Inflammatory macrophage treated with lipopolysaccharide for 1 hour (primary cell): ENCODE measurements at regions not wholly inside any gene's neighbourhood (a gene's known extent, or its start where the extent isn't known, plus 50 kb on each side); places are given as distances from the start of the nearest gene placed in this dataset.
A peak's percentile ranks its signal among the peaks of the same experiment; 100 is the strongest.
"Not testable (repeated sequence)": the region's sequence is repeated elsewhere in the genome, so short reads cannot be mapped to it uniquely, and the experiment has no call there.

Source experiments
- DNase-seq, 2 donors: peaks; one replicate each; pipeline ENCODE4 v3.0.0-alpha.2; 2020 to 2022

DNA sequence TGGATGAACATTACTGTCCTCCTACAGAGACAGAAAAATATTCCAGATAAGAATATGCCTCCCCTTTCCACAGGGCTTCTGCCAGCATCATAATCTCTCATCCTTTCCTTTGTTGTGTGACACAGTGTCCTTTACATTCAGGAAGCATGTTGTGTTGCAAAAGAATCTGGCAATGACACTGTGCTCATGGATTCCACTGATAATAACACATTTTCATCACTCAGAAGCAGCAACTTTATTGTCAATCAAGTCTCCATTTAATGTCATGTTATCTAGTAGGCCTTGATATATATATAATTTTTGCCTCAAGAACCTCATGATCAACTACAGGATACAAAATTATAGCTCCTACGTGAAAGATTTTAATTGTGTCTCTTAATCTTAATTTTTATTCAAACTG lies 833.9 kb downstream of the FSTL5 start:
- DNase-seq, result no peak

DNA sequence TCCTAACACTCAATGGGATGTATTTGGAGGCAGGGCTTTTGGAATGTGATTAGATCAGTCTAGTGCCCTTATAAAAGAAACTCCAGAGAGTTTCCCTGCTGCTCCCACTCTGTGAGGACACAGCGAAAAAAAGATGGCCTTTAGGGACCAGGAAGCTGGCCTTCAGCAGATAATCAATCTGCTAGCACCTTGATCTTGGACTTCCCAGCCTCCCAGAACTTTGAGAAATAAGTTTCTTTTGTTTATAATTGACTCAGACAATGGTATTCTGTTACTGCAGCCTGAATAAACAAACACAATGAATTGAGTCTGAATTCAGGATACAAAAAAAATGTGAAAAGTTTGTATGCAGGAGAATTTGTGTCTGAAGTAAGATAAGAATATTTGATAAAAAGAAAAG lies 842.1 kb downstream of the FSTL5 start:
- DNase-seq, result no peak

DNA sequence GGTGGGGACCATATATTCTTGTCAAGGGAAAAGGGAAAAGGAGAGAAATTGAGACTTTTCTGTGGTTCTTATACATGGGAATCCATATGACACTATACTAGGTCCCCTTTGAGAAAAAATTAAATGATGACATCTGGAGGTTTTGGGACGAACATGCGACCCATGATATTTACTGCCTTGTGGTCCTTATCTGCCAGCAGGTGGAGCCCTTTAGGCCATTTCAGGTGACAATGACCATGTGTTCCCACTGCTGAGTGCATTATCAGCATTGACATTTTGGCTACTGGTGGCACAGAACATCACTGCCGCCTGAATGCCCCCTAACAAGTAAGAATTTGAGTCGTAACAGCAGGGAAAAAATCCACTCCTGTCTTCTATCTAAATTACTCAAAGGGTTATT lies 843.4 kb downstream of the FSTL5 start:
- peak; percentile 7 to 14 for DNase-seq

DNA sequence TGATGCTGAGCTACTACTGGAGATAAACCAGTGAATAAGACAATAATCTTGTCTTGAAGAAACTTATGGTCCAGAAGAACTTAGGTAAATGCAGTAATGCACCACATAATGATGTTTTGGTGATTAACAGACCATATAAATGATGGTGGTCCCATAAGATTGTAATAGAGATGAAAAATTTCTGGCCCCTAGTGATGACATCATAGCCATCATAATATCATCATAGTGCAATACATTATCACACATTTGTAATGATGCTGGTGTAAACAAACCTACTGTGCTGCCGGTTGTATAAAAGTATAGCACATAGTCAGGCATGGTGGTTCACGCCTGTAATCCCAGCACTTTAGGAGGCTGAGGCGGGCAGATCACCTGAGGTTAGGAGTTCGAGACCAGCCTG lies 846.8 kb downstream of the FSTL5 start:
- DNase-seq, result no peak

DNA sequence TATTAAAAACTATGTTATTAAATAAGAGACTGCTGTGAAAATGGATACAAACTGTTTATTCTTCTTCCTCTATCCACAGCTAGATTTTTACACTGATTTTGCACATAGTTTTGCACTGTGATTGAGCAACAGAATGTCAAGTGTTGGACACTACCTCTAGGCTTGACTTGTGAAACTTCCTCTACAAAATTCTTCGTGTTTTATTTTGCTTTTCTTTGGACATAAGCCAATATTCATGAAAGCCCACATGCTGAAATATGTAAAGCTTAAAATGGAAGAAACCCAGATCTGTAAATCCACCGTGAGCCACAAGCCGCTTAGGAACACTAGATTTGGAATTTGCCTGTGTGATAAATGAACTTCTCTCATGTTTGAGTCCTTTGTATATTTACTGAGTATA lies 849.4 kb downstream of the FSTL5 start:
- DNase-seq, result no peak

DNA sequence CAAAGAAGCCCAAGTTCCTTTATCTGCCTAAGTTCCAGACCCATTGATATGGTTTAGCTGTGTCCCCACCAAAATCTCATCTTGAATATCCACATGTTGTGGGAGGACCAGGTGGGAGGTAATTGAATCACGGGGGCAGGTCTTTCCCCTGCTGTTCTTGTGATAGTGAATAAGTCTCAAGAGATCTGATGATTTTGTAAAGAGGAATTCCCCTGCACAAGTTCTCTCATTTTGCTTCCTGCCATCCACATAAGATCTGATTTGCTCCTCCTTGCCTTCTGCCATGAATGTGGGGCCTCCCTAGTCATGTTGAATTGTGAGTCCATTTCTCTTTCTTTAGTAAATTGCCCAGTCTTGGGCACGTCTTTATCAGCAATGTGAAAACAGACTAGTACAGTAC lies 860.2 kb downstream of the FSTL5 start:
- DNase-seq, result no peak

DNA sequence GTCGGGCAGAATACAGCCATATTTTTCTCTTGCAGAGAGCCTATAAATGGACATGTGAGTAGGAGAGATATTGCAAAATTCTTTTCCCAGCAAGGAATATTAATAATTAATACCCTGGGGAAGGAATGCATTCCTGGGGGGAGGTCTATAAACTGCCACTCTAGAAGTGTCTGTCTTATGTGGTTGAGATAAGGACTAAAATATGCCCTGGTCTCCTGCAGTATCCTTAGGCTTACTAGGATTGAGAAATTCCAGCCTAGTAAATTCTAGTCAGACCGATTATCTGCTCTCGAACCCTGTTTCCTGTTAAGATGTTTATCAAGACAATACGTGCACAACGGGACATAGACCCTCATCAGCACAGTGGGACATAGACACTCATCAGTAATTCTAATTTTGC lies 872.6 kb downstream of the FSTL5 start:
- DNase-seq, result no peak

DNA sequence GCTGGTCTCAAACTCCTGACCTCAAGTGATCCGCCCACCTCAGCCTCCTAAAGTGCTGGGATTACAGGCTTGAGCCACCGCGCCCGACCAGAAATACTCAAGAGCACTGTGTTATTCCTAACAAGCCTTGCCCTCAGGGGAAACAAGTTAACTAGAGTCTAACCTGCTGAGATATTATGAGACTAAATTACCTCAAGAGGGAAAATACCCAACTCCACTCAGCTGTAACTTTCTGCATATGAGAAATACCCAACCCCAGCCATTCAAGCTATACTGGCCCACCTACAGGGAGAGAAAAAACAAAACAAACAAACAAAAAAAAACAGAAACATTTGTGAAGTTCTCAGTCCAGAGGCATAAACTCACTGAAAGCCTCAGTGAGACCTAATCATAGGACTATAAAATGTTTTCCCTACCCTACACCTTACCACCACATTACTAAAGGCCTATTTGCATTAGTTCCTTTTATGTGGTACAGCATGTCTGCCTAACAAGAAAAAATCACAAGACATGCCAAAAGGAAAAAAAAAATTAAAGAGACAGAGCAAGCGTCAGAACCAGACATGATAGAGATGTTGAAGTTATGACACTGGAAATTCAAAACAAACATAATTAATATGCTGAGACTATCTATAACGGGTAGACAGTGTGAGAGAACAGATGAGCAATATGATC lies 876.0 kb downstream of the FSTL5 start:
- DNase-seq, result no peak

DNA sequence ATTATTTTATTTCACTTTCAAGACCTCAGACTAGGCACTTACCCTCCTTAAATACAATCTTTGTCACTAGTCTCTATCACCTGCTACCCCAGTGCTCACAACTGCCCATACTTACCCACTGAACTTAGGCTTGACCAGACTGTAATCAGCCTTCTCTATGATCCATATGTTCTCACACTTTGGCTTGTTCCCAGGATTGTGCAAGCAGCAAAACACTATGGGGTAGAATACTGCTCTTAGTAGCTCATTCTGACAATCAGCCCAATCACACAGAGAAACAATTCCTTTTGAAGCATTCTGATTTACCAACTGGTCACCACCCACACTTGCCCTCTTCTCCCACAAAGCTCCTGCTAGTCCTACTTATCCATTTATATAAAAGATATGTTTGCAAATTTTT lies 878.3 kb downstream of the FSTL5 start:
- no peak for DNase-seq

DNA sequence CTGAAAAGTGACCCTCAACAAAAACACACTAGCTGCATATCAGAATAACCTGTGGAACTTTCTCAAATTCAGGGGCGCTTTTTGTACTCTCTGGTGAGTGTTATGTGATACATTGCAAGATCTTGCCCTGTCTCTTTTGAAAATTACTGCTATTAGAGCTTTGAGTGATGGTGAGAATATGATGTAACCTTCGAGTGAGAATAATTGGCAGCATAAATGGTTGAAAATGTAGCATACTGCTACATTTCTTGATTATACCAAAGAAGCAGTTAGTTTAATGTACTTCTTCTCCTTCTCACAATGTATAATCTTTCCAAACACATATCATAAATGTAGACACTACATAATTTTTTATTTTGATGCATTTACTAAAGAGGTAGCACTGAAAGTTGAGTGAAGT lies 882.9 kb downstream of the FSTL5 start:
- DNase-seq, result no peak

DNA sequence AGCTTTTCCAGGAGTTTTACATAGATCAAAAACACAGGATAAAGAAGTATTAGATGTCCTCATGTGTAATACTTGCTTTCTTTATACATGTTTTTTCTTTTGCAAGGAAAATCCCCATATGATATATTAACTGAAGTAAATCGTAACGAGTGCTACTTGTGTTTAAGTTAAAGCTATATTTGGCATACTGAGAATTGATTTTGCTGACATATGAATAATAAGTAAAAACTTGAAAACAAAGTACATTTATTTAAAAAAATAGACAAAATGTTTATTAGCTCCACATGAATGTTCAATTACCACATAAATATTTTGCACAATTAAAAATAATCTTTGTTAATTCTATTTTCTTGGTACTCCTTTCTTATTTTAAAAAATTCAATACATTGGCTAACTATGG lies 884.7 kb downstream of the FSTL5 start:
- no peak for DNase-seq

DNA sequence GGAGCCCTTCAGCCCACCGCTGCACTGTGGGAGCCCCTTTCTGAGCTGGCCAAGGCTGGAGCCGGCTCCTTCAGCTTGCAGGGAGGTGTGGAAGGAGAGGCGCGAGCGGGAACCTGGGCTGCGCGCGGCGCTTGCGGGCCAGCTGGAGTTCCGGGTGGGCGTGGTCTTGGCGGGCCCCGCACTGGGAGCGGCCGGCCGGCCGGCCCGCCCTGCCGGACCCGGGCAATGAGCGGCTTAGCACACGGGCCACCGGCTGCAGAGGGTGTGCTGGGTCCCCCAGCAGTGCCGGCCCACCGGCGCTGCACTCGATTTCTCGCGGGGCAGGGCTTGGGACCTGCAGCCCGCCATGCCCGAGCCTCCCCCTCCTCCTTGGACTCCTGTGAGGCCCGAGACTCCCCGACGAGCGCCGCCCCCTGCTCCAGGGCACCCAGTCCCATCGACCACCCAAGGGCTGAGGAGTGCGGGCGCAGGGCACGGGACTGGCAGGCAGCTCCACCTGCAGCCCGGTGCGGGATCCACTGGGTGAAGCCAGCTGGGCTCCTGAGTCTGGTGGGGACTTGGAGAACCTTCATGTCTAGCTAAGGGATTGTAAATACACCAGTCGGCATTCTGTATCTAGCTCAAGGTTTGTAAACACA lies 886.5 kb downstream of the FSTL5 start:
- DNase-seq, result not testable (repeated sequence)

DNA sequence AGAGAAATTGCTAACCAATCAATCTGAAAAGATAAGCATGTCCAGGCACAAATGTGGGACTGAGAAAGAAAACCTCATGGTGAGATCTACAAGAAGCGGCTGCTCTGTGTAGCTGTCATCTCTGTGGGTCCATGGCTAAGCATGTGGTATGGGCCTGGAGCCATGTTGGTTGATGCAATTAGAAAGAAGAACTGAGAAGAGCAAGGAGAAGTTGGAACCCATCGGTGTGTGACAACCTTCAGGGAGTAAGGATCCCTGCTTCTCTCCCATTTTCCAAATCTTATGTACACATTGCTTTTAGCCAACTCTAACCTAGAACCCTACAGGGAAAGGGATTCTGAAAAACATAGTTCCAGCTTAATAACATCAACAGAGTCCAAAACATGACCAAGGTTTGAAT lies 890.2 kb downstream of the FSTL5 start:
- no peak for DNase-seq

DNA sequence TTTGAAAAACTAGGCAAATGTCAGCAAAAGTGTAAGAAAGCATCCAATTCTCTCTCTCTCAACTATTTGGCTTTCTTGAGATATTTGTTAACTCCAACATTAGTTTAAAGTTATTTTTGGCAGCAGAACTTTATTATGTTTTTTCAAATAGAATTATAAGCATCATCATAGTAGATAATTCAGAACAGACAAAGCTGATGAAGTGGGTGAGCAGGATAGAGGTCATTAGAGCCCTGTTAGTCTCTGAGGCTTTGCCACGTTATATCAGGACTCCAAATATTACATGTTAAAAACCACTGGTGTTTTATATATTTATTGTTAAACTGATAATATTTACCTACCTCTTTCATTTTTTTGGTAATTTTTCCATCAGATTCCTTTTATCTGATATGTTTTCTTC lies 903.0 kb downstream of the FSTL5 start:
- DNase-seq, result no peak

DNA sequence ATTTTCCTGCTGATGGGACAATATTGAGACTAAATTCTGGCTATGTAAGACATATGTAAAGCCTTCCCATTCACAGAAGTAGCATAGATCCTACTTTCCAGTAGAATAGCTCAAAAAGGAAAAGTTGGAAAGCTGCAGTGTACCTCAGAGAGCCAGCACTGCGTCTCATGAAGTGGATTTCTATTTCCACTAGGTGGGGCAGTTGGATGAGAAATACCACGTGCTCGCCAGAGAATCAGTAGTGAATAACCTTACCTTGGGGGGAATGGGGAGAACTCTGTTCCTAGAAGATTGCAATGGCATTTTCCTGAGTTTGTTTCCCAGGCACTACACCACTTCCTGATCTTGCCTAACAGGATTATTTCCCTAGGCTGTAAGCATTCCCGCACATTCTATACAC lies 907.1 kb downstream of the FSTL5 start:
- DNase-seq, result no peak

DNA sequence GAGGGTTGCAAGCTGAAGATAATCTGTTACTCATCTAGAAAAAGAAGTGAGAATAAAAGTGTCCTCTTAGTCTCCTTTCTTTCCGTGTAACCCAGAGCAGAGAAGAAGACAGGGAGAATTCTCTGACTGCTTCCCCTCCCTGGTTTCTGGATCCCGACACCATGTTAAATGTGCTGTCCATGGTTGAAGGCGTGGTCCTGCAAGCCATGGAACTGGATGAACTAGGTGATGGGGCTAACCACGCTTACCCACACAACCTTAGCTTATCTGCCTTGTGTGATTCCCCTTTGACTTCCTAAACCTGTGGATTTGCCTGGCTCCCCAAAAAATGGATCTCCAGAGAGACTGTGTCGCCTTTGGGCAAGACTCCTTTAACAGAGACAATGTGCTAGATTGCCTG lies 907.6 kb downstream of the FSTL5 start:
- DNase-seq, result no peak

DNA sequence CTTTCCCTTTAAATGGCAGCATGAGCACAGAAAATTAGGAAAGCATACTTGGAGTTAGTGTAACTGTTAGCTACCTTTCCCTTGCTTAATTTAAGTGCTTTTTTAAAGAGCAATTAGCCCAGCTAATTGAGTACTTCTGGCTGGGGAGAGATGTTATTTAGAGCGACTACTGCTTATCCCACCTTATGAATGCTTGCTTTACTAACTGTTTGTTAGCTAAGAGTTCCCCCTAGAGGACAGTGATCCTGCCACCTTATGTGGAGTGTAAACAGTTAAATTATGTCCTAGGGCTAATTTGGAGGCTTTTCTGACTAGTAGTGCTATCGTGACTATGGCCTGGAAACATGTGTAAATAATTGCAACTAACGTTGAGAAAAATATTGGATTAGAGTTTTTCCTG lies 909.4 kb downstream of the FSTL5 start:
- DNase-seq, result no peak

DNA sequence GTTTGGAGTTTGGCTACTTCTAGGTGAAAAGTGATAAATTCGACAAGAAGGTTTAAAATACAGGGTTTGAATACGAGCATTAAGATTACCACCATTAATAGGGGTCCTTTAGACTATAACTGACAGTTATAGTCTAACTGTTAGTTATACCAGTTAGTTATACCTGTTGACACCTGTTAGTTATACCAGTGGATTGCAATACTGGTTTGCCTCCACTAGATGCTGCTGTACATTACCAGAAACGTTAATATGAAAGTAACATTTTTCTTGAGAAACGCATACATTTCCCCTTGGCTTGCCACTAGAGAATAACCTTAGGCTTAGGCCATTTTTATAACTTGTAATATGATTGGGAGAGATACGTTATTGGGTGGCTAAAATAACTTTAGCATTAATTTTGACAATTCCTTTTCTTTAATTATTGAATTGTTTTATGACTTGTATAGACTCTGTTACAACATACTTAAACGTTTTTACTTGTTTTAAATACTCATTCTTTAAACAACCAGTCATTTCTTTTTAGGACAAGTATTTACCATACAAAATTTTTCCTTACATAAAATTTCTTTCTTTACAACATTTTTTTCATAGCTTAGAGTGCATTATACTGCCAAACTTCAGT lies 911.2 kb downstream of the FSTL5 start:
- peak; percentile 1 to 24 for DNase-seq

DNA sequence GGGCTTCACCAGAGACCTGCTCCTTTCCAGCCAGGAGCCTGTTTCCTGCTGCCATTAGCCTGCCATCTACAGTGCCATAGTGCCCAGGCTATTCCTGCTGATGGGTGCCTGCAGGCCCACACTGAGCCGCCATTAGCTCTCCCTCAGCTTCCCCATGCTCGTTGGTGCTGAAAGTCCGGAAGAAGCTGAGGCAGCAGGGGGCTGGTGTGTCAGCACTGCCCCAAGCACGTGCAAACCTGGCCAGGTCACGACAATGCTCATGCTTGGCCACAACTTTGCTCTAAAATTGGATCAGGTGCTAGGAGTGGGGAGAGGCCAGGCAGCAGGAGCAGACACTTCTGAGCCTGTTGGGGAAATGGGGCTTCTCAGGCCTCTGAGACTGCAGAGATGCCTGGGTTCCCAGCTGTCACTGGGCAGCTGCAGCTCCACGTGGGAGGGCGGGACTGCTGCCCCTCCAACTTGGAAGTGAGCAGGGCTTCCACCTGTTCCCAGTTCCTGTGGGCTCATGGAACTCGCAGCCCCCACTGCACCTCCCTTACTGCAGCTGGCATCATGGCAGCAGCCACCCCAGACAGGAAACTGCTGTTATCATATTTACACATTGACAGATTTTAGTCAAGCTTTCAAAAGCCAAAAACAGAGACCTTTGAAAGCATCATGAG lies 913.9 kb downstream of the FSTL5 start:
- no peak for DNase-seq

DNA sequence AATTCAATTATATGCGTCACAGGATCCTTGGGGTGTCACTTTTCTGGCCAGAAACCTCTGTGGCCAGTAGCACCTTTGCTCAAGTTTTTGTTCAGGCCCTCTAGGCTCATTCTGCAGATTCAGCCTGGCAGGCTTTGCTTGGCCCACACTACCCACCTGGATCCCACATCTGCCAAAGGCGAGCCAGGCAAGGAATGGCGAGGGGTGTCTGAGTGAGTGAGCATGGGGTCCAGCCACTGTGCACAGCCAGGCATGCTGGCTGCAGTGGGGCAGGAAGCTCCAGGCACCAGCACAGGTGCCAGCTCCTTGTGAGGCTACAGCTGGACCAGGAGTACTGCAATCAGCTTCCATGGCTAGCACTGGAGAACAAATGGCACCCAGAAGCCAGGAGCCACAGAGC lies 914.9 kb downstream of the FSTL5 start:
- DNase-seq, result no peak

DNA sequence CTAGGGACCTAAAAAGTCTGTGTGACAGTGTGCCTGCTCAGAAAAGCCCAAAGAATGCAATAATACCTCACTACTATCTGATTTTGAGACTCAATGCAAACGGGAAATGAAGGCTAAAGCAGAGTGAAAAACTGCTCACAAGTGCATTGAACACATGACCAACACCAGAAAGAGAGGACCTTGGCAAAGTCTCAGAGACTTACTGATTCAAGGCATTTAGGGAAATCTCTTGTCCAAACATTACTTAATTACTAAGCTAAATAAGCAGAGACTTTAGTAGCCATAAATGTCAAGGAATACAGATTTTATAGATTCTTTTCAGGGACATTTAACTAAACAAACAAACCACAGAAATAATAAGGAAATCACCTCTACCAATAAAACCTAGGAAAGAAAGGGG lies 916.0 kb downstream of the FSTL5 start:
- DNase-seq, result no peak

DNA sequence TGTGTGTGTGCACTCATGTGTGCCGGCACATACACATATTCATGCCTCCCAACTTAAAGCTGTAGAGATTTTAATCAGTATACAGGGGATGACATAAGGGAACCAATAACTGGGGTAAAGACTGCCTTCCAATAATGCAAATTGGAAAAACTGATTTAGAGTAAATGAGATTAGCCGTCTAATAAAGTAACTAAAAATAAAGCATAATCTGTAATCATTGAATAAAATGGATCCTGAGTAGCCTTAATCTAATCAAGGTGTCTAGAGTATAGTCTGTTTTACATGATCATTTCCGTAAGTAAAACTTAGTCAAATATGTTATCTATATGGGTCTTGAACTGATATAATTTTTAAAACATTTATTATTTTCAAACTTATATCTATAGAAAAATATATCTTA lies 925.8 kb downstream of the FSTL5 start:
- DNase-seq, result no peak

DNA sequence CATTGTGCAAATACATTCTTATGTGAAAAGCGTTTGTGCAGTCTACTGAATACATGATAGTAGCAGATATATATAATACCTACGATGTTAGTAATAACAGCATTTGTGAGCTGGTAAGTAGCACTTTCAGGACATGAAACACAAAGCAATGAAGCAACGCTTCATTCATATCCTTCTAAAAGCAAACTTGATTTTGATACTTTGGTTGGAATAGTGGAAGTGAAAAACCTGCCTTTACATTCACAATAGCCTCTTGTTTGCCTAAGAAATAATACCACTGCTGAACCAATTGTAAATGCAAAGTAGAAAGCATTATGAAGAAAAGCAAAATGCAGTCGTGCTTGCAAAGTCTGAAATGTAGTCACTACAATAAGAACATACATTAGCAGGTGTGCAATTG lies 926.3 kb downstream of the FSTL5 start:
- DNase-seq, result no peak

DNA sequence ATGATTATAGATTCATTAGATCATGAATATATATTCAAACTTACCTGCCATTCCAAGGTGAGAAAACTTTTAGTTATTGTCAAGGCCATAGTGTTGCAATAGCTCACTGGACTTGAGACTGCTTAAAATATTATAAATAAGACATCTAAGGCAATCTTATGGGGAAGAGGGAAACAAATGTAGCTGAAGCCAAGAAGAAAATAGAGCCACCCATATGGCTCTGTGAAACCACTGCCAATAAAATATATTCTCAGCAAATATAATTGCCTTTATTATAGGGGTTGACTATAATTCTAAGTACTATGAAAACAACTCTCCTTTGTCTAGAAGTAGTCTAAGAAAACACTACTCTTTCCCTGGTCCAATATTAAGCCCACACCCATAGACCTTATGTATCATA lies 938.5 kb downstream of the FSTL5 start:
- DNase-seq, result no peak
